Duodenal mucosa (tissue), 2 donors: ENCODE measurements at regions not wholly inside any gene's neighbourhood (a gene's known extent, or its start where the extent isn't known, plus 50 kb on each side); places are given as distances from the start of the nearest gene placed in this dataset.
A peak's percentile ranks its signal among the peaks of the same experiment; 100 is the strongest.

Experiments
- H3K27ac ChIP-seq: one replicate; pipeline ENCODE4 v1.7.0; 2013; ENCODE audit warnings: low read depth, low read length
- H3K27me3 ChIP-seq, 2 donors: one replicate each; pipeline ENCODE4 v1.7.0; 2013; ENCODE audit warnings: low read length in 2 of 2, control low read depth in 1 of 2; ENCODE audit not compliant: insufficient read depth in 2 of 2, control insufficient read depth in 1 of 2
- H3K36me3 ChIP-seq, 2 donors: one replicate each; pipeline ENCODE4 v1.7.0; 2013; ENCODE audit warnings: low read length in 2 of 2, control low read depth in 1 of 2; ENCODE audit not compliant: insufficient read depth in 2 of 2, control insufficient read depth in 1 of 2
- H3K4me1 ChIP-seq, 2 donors: one replicate each; pipeline ENCODE4 v1.7.0; 2013; ENCODE audit warnings: low read length in 2 of 2, control low read depth in 1 of 2; ENCODE audit not compliant: insufficient read depth in 2 of 2, control insufficient read depth in 1 of 2
- H3K4me3 ChIP-seq, 2 donors: one replicate each; pipeline ENCODE4 v1.7.0; 2013; ENCODE audit warnings: low read length in 2 of 2, low read depth in 1 of 2
- H3K9ac ChIP-seq, 2 donors: one replicate each; pipeline ENCODE4 v1.7.0; 2013; ENCODE audit warnings: low read length in 2 of 2, low read depth in 1 of 2
- H3K9me3 ChIP-seq, 2 donors: one replicate each; pipeline ENCODE4 v1.7.0; 2013; ENCODE audit warnings: low read length in 2 of 2, control low read depth in 1 of 2; ENCODE audit not compliant: control insufficient read depth in 1 of 2

DNA sequence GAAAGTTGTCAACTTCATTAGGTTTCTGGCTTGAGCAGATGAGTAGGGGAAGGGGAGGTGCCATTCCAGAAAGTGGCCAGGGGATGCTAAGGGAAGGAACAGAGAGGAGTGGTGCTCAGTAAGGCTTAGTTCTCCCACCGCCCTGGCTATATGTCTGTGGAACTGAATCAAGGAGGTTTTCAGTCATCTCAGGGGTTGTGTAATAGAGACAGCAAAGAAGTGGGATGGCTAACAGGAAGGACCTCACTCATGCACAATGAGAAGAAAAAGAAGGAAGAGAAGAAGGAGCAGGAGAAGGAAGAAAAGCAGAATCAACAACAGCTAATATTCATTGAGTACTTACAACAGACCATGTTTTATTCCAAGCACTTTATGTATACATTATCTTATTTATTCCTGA is 368.7 kb downstream of the MID1IP1 start:
- H3K27me3 ChIP-seq: no peaks in the 10 kb centered on the region
- no peaks in the 10 kb centered on the region for H3K9me3 ChIP-seq
- H3K36me3 ChIP-seq: no peaks in the 10 kb centered on the region
- H3K9ac ChIP-seq: no peak overlapping the region
- H3K4me3 ChIP-seq: no peak overlapping the region
- H3K4me1 ChIP-seq: peaks cover 8 to 11% of the 10 kb centered on the region in 2 donors
- H3K27ac ChIP-seq: no peak overlapping the region

DNA sequence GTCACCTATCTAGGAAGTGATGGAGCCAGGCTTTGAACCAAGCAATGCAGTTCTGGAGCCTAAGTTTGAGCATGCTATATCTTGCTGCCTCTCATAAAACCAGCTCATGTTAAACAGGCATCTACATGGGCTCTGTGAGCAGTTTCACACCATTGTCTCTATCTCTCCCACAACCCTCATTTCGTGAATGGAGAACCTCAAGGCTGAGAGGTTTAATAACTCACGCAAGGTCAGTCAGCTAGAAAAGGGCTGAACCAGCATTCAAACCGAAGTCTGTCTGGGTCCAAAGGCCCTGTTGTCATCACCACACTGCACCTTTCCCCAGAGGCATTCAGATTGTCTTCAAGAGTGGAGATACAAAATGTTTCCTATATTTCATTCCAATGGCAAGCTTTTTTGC is 369.2 kb downstream of the MID1IP1 start:
- Histone ChIP-seq H3K27me3 (no peaks in the 10 kb centered on the region), H3K36me3 (no peaks in the 10 kb centered on the region), H3K9me3 (no peaks in the 10 kb centered on the region), H3K9ac (no peak overlapping the region), H3K4me3 (no peak overlapping the region), H3K27ac (no peak overlapping the region), H3K4me1 (peaks cover 13 to 15% of the 10 kb centered on the region in 2 donors)

- H3K4me3 ChIP-seq: no peak overlapping the region
- H3K9me3 ChIP-seq: no peaks in the 10 kb centered on the region
- H3K9ac ChIP-seq: no peak overlapping the region
- no peak overlapping the region for H3K27ac ChIP-seq
- no peaks in the 10 kb centered on the region for H3K36me3 ChIP-seq
- H3K27me3 ChIP-seq: no peaks in the 10 kb centered on the region
- peaks cover 14 to 23% of the 10 kb centered on the region in 2 donors for H3K4me1 ChIP-seq
Observed at GRCh38 chrX:39171686-39172085, 370.4 kb downstream of the MID1IP1 start.

GRCh38 chrX:39174241-39174771 is 373.0 kb downstream of the MID1IP1 start:
- no peak overlapping the region for H3K27ac ChIP-seq
- H3K9me3 ChIP-seq: no peaks in the 10 kb centered on the region
- H3K4me3 ChIP-seq: peak overlapping the region in 1 of 2 donors; percentile 51

GRCh38 chrX:39174772-39175417 is 373.6 kb downstream of the MID1IP1 start:
- Histone ChIP-seq H3K9me3 (no peaks in the 10 kb centered on the region), H3K9ac (no peak overlapping the region), H3K27me3 (no peaks in the 10 kb centered on the region), H3K4me1 (peaks cover 14 to 20% of the 10 kb centered on the region in 2 donors), H3K27ac (no peak overlapping the region), H3K36me3 (no peaks in the 10 kb centered on the region), H3K4me3 (peak overlapping the region in 1 of 2 donors; percentile 51)

More at GRCh38 chrX:39174241-39174771, 373.0 kb downstream of the MID1IP1 start:
- H3K36me3 ChIP-seq: no peaks in the 10 kb centered on the region
- no peak overlapping the region for H3K9ac ChIP-seq
- peaks cover 14 to 20% of the 10 kb centered on the region in 2 donors for H3K4me1 ChIP-seq
- H3K27me3 ChIP-seq: no peaks in the 10 kb centered on the region

DNA sequence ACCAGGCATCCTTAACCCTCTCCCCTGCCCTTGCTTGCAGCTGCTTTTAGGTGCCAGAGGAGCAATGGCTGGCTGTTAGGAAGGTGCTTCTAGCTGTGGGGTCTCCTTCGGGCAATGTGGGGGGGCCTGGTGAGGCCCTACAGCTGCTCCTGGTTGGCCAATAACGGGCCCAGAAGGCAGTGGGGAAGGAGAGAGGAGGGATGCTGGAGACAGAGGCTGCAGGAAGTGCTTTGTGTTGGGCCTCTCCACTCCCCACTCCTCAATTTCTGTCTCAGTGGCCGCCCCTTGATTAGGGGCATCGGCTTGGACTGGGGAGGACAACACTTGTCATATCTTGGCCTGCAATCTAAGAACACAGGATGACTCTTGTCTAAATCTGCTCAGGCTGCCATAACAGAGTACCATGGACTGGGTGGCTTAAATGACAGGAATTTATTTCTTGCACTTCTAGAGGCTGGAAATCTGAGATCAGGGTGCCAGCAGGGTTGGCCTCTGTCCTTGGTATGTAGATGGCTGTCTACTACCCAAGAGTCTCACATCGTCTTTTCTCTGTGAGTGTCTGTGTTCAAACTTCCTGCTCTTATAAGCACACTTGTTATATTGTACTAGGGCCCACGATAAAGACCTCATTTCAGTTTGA is 374.3 kb downstream of the MID1IP1 start:
- Histone ChIP-seq H3K27ac (no peak overlapping the region), H3K27me3 (no peaks in the 10 kb centered on the region), H3K9me3 (no peaks in the 10 kb centered on the region), H3K4me3 (peak overlapping the region in 1 of 2 donors; percentile 51), H3K4me1 (peaks cover 14 to 20% of the 10 kb centered on the region in 2 donors), H3K36me3 (no peaks in the 10 kb centered on the region), H3K9ac (no peak overlapping the region)

- H3K4me1 ChIP-seq: peaks cover 14 to 20% of the 10 kb centered on the region in 2 donors
- H3K27me3 ChIP-seq: no peaks in the 10 kb centered on the region
- H3K4me3 ChIP-seq: no peak overlapping the region
- no peaks in the 10 kb centered on the region for H3K36me3 ChIP-seq
- no peak overlapping the region for H3K27ac ChIP-seq
- no peaks in the 10 kb centered on the region for H3K9me3 ChIP-seq
- no peak overlapping the region for H3K9ac ChIP-seq
Observed at GRCh38 chrX:39176105-39176504, 374.8 kb downstream of the MID1IP1 start.

GRCh38 chrX:39189431-39189830 is 388.2 kb downstream of the MID1IP1 start:
- no peak overlapping the region for H3K4me3 ChIP-seq
- no peaks in the 10 kb centered on the region for H3K9me3 ChIP-seq
- no peaks in the 10 kb centered on the region for H3K27me3 ChIP-seq
- H3K9ac ChIP-seq: no peak overlapping the region
- no peak overlapping the region for H3K27ac ChIP-seq
- no peaks in the 10 kb centered on the region for H3K36me3 ChIP-seq
- H3K4me1 ChIP-seq: no peaks in the 10 kb centered on the region

DNA sequence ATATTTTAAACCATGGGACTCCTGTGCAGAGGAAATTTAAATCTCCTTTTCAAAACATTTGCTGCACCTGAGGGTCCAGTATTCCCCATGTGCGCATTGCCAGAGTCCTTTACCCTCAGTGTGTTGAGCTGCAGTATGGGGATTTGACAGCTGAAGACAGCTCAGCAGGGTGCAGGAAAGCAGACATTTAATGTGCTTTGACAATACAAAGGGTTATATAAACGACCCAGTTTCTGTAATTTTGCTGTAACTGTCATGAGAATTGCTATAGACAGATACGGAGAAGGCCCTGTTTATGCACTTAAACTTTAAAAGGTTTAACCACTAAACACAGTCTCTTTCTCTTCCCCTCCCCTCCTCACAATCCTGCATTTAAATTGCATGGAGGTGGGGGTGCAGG is 393.4 kb downstream of the MID1IP1 start:
- Histone ChIP-seq H3K27me3 (no peaks in the 10 kb centered on the region), H3K27ac (no peak overlapping the region), H3K9me3 (no peaks in the 10 kb centered on the region), H3K36me3 (no peaks in the 10 kb centered on the region), H3K9ac (no peak overlapping the region), H3K4me1 (peaks cover 9 to 28% of the 10 kb centered on the region in 2 donors), H3K4me3 (no peak overlapping the region)

DNA sequence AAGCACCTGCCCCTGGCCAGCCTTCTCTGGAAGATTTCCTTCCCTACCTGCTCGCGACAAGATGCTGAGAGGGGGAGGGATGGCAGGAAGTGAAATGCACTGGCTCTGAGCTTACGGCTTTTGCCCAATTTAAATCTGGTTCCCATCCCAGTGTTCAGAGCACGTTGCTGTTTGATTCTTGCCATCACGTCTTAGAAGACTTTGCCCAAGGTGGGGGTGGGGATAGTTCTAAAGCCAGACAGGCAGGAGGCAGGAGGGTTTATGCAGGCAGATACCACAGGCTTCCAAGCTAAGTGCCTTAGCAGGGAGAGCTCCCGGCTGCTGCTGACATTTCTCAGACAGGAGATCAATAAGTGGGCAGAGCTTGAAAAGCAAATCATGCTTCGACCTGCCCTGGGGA is 393.9 kb downstream of the MID1IP1 start:
- H3K9ac ChIP-seq: peak overlapping the region in 1 of 2 donors; percentile 25
- H3K4me1 ChIP-seq: peaks cover 9 to 28% of the 10 kb centered on the region in 2 donors
- H3K9me3 ChIP-seq: no peaks in the 10 kb centered on the region
- H3K27me3 ChIP-seq: no peaks in the 10 kb centered on the region
- no peak overlapping the region for H3K27ac ChIP-seq
- peak overlapping the region in 1 of 2 donors; percentile 24 for H3K4me3 ChIP-seq
- no peaks in the 10 kb centered on the region for H3K36me3 ChIP-seq
